Omental fat pad (tissue), 1 donor: ENCODE measurements at regions not wholly inside any gene's neighbourhood (a gene's known extent, or its start where the extent isn't known, plus 50 kb on each side); places are given as distances from the start of the nearest gene placed in this dataset.
"Not testable (repeated sequence)": the region's sequence is repeated elsewhere in the genome, so short reads cannot be mapped to it uniquely, and the experiment has no call there.

Source experiments
- ATAC-seq: fragments of 150-250 bp; one replicate; pipeline ENCODE4 v1.9.1; 2016; ENCODE audit warnings: mild to moderate bottlenecking, moderate library complexity; ENCODE audit not compliant: low FRiP score
- DNase-seq: peaks from one replicate; pipeline ENCODE4 v3.0.0-alpha.2; 2019; ENCODE audit warnings: low spot score

- ATAC-seq, result not testable (repeated sequence)
These were observed 106.1 kb downstream of the FOXD4L6 start for GRCh38 chr9:41022365-41022764.

GRCh38 chr9:41019858-41020562 is 108.5 kb downstream of the FOXD4L6 start:
- ATAC-seq, DNase-seq: not testable (repeated sequence)

More at GRCh38 chr9:41022365-41022764, 106.1 kb downstream of the FOXD4L6 start:
- not testable (repeated sequence) for DNase-seq

GRCh38 chr9:41018948-41019347 is 109.5 kb downstream of the FOXD4L6 start:
- ATAC-seq, result not testable (repeated sequence)

DNA sequence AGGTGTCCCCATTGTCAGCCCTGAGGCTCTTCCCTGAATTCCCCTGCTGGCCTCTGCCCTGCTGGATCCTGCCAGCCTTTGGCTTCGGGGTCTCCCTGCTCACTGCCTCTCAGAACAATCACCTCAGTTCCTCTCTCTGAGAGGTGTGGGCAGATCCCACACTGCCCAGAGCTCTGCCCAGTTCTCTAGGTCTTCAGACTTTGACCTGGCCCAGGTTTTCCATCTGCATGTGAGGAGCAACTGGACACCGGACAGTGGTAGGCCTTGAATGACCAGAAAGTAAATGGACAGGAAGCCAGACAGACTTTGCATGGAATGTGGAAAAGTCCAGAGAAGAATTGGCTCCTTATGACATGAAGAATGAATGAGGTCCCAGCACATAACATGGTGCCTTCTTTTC is 111.8 kb downstream of the FOXD4L6 start:
- not testable (repeated sequence) for ATAC-seq

More at GRCh38 chr9:41018948-41019347, 109.5 kb downstream of the FOXD4L6 start:
- not testable (repeated sequence) for DNase-seq

DNA sequence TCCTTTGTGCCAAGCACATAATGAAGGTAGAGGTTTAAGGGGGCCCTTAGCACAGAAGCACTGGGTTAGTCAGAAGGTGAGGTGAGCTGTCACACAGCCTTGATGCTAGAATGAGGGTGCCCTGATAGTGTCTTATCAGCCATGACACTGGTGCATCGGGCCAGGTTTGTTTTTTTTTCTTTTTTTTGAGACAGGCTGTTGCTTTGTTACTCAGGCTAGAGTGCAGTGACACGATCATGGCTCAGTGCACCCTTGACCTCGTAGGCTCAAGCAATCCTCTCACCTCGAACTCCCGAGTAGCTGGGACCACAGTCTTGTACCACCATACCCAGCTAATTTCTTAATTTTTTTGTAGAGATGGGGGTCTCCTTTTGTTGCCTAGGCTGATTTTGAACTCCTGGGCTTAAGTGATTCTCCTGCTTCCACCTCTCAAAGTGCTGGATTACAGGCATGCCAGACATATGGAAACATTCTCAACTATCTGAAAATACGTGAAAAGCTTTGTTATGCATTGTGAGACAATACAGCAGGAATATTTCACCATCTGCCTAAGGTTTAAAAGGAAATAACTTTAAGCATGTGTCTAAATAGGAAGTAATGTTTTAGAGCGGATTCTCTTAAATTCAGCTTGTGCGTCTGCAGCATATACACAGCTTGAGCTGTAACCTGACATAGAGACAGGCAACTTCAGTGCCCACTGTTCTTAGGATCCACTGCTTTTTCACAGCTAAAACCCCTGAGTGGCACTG is 128.4 kb downstream of the FOXD4L6 start:
- ATAC-seq, DNase-seq: not testable (repeated sequence)

More for the DNA sequence above, 111.8 kb downstream of the FOXD4L6 start:
- DNase-seq, result not testable (repeated sequence)

GRCh38 chr9:40995490-40995889 is 133.0 kb downstream of the FOXD4L6 start:
- ATAC-seq, DNase-seq: not testable (repeated sequence)

DNA sequence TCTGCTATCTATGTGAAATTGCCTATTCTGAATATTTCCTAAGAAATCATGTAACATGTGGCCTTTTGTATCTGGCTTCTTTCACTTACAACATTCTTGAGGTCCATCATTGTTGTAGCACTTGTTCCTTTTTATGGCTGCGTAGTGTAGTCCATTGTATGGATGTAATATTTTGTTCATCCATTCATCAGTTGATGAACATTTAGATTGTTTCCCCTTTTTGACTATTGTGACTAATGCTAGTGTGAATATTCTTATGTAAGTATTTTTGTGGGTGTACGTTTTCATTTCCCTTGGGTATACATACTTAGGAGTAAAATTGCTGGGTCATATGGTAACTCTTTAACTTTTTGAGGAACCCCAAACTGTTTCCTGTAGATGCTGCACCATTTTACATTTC is 134.6 kb downstream of the FOXD4L6 start:
- DNase-seq, ATAC-seq: not testable (repeated sequence)

GRCh38 chr9:40993375-40993774 is 135.1 kb downstream of the FOXD4L6 start:
- ATAC-seq, DNase-seq: not testable (repeated sequence)

DNA sequence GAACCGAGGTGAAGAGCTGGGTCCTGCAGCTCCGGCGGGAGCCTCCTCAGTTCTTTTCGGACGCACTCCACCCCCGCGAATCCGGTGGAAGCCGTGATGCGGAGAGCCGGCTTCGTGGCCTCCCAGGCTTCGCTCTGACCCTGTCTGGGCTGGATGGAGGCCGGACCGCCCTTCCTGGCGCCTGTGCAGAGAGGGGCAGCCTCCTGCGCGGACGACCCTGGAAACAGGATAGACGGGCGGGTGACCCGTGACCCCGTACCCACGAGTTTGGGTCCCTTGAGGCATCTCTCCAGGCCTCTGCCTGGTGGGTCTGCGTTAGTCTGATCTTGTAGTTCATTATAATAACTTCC is 136.0 kb downstream of the FOXD4L6 start:
- DNase-seq (peak; percentile 40), ATAC-seq (peak; percentile 43)

DNA sequence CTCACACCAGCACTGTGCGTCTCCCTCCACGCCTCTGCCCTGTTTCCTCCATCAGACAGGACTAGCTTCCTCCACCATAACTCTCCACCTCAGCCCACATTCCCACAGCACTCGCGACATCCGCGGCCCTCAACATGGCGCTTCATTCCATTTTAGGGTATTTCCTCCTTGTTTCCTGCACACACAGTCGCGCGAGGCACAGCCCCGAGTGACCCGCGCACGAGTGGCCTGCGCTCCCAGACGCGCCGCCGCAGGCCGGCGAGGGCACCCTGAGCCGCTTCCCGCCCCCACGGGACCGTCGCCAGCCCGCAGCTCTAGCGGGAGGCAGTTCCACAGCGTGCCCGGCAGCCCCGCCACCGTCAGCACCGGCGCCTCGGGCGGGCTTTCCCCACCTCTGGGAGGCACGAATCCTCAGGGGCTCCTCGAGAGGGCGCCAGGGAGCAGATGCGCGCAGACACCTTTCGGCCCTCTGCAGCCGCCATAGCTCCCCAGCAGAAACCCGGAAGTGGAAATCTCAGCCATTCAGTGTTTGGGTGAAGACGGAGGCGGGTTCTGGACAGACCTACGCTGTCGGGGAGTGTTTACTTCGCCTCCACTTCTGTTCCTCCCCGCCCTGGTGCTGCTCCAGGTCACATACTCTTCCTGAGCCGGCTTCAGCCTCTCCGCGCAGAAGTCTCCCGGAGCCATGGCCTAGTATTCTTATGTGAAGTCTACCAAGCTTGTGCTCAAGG is 136.6 kb downstream of the FOXD4L6 start:
- DNase-seq, result peak; percentile 87
- peak; percentile 100 for ATAC-seq

- ATAC-seq, DNase-seq: not testable (repeated sequence)
These were observed 137.3 kb downstream of the FOXD4L6 start for GRCh38 chr9:40991100-40991740.

GRCh38 chr9:40986332-40986731 is 142.1 kb downstream of the FOXD4L6 start:
- ATAC-seq, DNase-seq: not testable (repeated sequence)

GRCh38 chr9:40975351-40975750 is 153.1 kb downstream of the FOXD4L6 start:
- DNase-seq, ATAC-seq: not testable (repeated sequence)

DNA sequence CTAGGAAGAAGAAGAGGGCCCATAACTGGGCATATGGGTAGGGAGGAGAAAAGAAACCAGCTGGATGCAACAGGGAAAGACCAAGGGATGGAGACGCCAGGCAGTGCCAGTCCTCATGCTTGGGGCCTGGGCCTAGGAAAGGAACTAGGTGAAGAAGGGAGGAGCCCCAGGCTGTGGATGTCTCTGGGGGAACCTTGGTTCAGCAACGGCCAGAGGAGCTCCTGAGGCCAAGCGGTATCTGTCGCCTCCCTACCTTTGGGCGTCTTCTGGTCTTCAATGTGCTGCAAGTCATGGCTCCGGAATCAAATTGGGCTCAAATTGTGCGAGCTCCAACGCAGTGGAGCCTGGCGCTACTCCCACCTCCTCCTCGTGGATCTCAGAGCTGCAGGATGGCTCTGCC is 153.6 kb downstream of the FOXD4L6 start:
- DNase-seq, ATAC-seq: not testable (repeated sequence)

DNA sequence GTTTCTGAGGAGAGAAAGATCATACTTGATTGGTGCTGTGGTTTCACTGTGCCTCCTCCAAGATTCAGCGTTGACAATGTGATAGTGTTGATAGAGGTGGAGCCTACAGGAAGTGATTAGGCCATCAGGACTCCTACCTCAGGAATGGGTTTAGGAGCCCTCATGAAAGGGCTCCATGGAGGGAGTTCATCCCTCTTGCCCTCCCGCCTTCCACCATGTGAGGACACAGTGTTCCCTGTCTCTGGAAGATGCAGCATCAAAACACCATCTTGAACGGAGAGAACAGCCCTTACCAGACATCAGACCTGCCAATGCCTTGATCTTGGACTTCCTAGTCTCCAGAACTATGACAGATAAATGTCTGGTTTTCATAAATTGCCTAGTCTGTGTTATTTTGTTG is 156.7 kb downstream of the FOXD4L6 start:
- ATAC-seq, DNase-seq: not testable (repeated sequence)

GRCh38 chr9:40970340-40970739 is 158.1 kb downstream of the FOXD4L6 start:
- DNase-seq, ATAC-seq: not testable (repeated sequence)

GRCh38 chr9:40962461-40962860 is 166.0 kb downstream of the FOXD4L6 start:
- not testable (repeated sequence) for ATAC-seq, DNase-seq

- DNase-seq, ATAC-seq: not testable (repeated sequence)
These were observed 176.5 kb downstream of the FOXD4L6 start for GRCh38 chr9:40951876-40952494.

DNA sequence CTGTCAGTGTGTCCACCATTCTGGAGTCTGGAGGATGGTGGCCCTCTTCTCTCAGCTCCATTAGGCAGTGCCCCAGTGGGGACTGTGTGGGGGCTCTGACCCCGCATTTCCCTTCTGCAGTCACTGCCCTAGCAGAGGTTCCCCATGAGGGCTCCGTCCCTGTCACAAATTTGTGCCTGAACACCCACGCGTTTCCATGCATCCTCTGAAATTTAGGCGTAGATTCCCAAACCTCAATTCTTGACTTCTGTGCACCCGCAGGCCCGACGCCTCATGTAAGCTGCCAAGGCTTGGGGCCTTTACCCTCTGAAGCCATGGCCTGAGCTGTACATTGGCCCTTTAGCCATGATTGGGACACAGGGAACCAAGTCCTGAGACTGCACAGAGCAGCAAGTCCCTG is 182.3 kb downstream of the FOXD4L6 start:
- ATAC-seq, DNase-seq: not testable (repeated sequence)
